GM12864 (cell line): ENCODE measurements at regions not wholly inside any gene's neighbourhood (a gene's known extent, or its start where the extent isn't known, plus 50 kb on each side); places are given as distances from the start of the nearest gene placed in this dataset.
A peak's percentile ranks its signal among the peaks of the same experiment; 100 is the strongest.
"Not testable (repeated sequence)": the region's sequence is repeated elsewhere in the genome, so short reads cannot be mapped to it uniquely, and the experiment has no call there.

ENCODE experiments used
- DNase-seq: peaks from one replicate; pipeline ENCODE4 v3.0.0-alpha.2; 2011; ENCODE audit warnings: low read depth
- H3K4me3 ChIP-seq: 2 replicates; pipeline ENCODE4 v1.5.1; 2011; ENCODE audit warnings: mild to moderate bottlenecking, low read depth, low read length, control low read depth
- TF ChIP-seq, protein P1 (sequence below): IDR thresholded peaks from 2 replicates; pipeline ENCODE4 v1.5.1; 2011; ENCODE audit warnings: low read depth, mild to moderate bottlenecking, moderate library complexity, low read length, control low read depth, inconsistent platforms; ENCODE audit errors: missing control alignments

GRCh38 chr13:99086267-99087097 lies 108.6 kb upstream of the DOCK9 start:
- DNase-seq, result no peak
- H3K4me3 ChIP-seq, result peak overlapping the region; percentile 75
- TF ChIP-seq, protein P1, sequence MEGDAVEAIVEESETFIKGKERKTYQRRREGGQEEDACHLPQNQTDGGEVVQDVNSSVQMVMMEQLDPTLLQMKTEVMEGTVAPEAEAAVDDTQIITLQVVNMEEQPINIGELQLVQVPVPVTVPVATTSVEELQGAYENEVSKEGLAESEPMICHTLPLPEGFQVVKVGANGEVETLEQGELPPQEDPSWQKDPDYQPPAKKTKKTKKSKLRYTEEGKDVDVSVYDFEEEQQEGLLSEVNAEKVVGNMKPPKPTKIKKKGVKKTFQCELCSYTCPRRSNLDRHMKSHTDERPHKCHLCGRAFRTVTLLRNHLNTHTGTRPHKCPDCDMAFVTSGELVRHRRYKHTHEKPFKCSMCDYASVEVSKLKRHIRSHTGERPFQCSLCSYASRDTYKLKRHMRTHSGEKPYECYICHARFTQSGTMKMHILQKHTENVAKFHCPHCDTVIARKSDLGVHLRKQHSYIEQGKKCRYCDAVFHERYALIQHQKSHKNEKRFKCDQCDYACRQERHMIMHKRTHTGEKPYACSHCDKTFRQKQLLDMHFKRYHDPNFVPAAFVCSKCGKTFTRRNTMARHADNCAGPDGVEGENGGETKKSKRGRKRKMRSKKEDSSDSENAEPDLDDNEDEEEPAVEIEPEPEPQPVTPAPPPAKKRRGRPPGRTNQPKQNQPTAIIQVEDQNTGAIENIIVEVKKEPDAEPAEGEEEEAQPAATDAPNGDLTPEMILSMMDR, result no peak

- DNase-seq, result peak; percentile 60
- peak overlapping the region; percentile 75 for H3K4me3 ChIP-seq
- TF ChIP-seq, protein P1, result peak; percentile 20
Observed at GRCh38 chr13:99087098-99087953, 109.5 kb upstream of the DOCK9 start.

DNA sequence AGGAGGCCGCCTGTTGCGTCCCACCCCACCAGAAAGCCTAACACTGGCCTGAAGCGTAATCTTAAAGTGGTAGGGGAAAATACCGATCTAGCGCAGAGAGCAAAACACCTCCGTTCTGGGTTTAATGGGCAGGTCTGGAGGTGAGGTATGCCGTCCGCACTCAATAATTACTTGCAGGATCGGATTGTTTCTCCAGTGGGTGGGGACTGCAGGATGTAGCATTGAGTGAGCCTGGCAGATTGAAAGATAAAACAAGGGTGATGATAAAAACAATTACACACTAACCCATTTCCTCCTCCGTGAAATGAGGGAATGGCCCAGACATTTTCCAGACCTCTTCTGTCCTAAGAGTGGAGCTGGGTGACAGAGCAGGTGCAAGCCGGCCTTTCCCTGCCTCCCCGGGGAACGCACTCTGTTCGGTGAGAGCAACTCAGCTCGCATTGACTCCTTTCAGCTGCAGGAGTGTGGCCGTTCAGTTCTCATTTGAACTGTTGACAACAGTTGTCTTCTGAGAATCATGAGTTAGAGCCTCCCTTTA lies 110.2 kb upstream of the DOCK9 start:
- H3K4me3 ChIP-seq, result peak overlapping the region; percentile 75
- DNase-seq, result no peak
- TF ChIP-seq, protein P1, result no peak

DNA sequence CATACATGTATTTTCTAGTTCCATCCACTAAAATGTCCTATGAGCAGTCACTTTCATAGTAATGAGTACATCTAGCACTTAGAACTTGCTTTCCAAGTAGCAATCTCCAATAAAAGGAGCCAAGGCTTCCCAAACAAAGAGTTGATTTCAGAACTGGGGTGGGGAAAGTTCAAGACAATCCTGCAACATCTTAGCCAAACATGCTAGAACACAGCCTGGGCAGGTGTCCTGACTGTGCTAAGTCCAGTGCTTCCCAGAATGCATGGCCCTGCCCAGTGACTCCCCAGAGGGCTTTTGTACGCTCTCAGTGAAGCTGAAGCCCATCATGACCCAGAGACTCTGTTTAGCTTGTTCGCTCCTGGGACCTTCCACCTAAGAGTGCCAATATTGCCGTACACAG lies 106.7 kb upstream of the UBAC2 start:
- TF ChIP-seq, protein P1, result no peak
- DNase-seq, result no peak
- no peak overlapping the region for H3K4me3 ChIP-seq

- not testable (repeated sequence) for H3K4me3 ChIP-seq
Observed at GRCh38 chr13:99101831-99102230, 98.8 kb upstream of the UBAC2 start.

DNA sequence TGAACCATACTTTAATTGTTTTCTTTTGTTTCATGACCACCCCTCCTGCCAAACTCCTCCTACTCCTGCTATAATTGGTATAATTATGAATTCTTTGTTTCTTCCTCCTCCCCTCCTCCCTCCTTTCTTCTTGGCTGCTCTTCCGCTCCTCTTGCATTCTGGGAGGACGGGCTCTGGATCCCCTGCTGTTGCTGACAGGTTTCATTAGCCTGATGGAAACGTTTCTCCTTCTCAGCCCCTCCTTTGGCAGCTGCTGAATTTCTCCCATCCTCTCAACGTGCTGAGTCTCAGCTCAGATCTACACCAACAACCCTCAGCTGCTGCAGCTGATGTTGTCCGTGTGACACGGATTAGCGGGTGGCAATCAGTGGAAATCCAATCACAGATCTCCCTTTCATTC lies 97.1 kb upstream of the UBAC2 start:
- TF ChIP-seq, protein P1, result no peak
- no peak for DNase-seq
- no peak overlapping the region for H3K4me3 ChIP-seq

More at GRCh38 chr13:99101831-99102230, 98.8 kb upstream of the UBAC2 start:
- DNase-seq, result not testable (repeated sequence)

DNA sequence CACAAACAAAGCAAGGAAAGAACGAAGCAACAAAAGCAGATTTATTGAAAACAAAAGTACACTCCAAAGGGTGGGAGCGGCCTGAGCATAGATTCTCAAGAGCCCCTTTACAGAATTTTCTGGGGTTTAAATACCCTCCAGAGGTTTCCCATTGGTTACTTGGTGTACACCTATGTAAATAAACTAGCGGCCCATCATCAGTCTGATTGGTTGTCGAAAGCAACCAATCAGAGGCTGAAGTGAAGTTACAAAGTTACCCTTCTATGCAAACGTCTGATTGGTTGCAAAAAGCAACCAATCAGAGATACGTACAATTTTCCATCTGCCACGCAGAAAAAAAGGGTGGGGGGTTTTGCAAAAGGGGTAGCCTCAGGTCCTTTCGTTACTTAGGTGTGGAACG lies 96.3 kb upstream of the UBAC2 start:
- no peak overlapping the region for H3K4me3 ChIP-seq
- TF ChIP-seq, protein P1, result no peak
- DNase-seq, result no peak
